WTC11 (cell line): ENCODE measurements at regions not wholly inside any gene's neighbourhood (a gene's known extent, or its start where the extent isn't known, plus 50 kb on each side); places are given as distances from the start of the nearest gene placed in this dataset.

Source experiments
- ATAC-seq: fragments of 200-7000 bp; cut with Tn5 transposase; 2 replicates; pipeline ENCODE4 v1.10.0; 2021; ENCODE audit warnings: mild to moderate bottlenecking, moderate library complexity
- CTCF ChIA-PET: fragments of 300-600 bp; sonication (Branson Sonifier 250); formaldehyde crosslinking; loops from one replicate; lab custom pipeline; 2021; ENCODE audit warnings: antibody characterized with exemption; lab: Charles Lee
- POLR2A ChIA-PET: fragments of 350-600 bp; sonication (Branson Sonifier 250); formaldehyde crosslinking; loops from one replicate; lab custom pipeline; 2021; ENCODE audit warnings: antibody characterized with exemption; lab: Charles Lee
- DNase-seq: peaks from one replicate; pipeline ENCODE4 v3.0.0; 2021; ENCODE audit warnings: low spot score
- H3K27ac Mint-ChIP-seq: 2 replicates; pipeline ENCODE4 v1.8.0; 2021; ENCODE audit warnings: mixed read lengths
- H3K27me3 Mint-ChIP-seq: 2 replicates; pipeline ENCODE4 v1.8.0; 2021; ENCODE audit warnings: low read depth, mild to moderate bottlenecking, moderate library complexity, mixed read lengths
- H3K36me3 Mint-ChIP-seq: 2 replicates; pipeline ENCODE4 v1.8.0; 2021; ENCODE audit warnings: mixed read lengths
- H3K4me1 Mint-ChIP-seq: 2 replicates; pipeline ENCODE4 v1.8.0; 2022; ENCODE audit warnings: mixed read lengths
- H3K4me3 Mint-ChIP-seq: 2 replicates; pipeline ENCODE4 v1.8.0; 2021; ENCODE audit warnings: mild to moderate bottlenecking, moderate library complexity, mixed read lengths
- H3K9me3 Mint-ChIP-seq: 2 replicates; pipeline ENCODE4 v1.8.0; 2021; ENCODE audit warnings: mixed read lengths
- ATF2 ChIP-seq: sonication (generic); formaldehyde crosslinking; IDR thresholded peaks from 2 replicates; pipeline ENCODE4 v1.8.1; 2022; ENCODE audit warnings: low read depth, missing genetic modification reagents, borderline replicate concordance
- E2F4 ChIP-seq: sonication (generic); formaldehyde crosslinking; IDR thresholded peaks from 2 replicates; pipeline ENCODE4 v1.8.1; 2022; ENCODE audit warnings: low read depth, mild to moderate bottlenecking, moderate library complexity, missing genetic modification reagents, borderline replicate concordance
- FOXP1 ChIP-seq: sonication (generic); formaldehyde crosslinking; IDR thresholded peaks from 2 replicates; pipeline ENCODE4 v1.8.0; 2022; ENCODE audit warnings: missing genetic modification reagents, mild to moderate bottlenecking, moderate library complexity, borderline replicate concordance
- JUN ChIP-seq: sonication (generic); formaldehyde crosslinking; IDR thresholded peaks from 2 replicates; pipeline ENCODE4 v1.8.0; 2023; ENCODE audit warnings: mild to moderate bottlenecking, missing genetic modification reagents
- NR1H2 ChIP-seq: sonication (generic); formaldehyde crosslinking; IDR thresholded peaks from 2 replicates; pipeline ENCODE4 v1.9.0; 2021; ENCODE audit warnings: mild to moderate bottlenecking, moderate library complexity, missing genetic modification reagents
- NR2C2 ChIP-seq: sonication (generic); formaldehyde crosslinking; IDR thresholded peaks from 2 replicates; pipeline ENCODE4 v1.8.0; 2022; ENCODE audit warnings: mild to moderate bottlenecking, missing genetic modification reagents
- NR3C1 ChIP-seq: sonication (generic); formaldehyde crosslinking; conservative IDR thresholded peaks from 2 replicates; pipeline ENCODE4 v1.8.1; 2023; ENCODE audit warnings: low read depth, mild to moderate bottlenecking, missing genetic modification reagents
- OVOL2 ChIP-seq: fragments of 250-450 bp; sonication (Bioruptor Pico); IDR thresholded peaks from 2 replicates; pipeline ENCODE4 v1.9.0; 2021; ENCODE audit warnings: mild to moderate bottlenecking, borderline replicate concordance
- SMAD3 ChIP-seq: sonication (generic); formaldehyde crosslinking; IDR thresholded peaks from 2 replicates; pipeline ENCODE4 v1.8.0; 2022; ENCODE audit warnings: missing genetic modification reagents, mild to moderate bottlenecking, borderline replicate concordance
- TCF7 ChIP-seq: sonication (generic); formaldehyde crosslinking; IDR thresholded peaks from 2 replicates; pipeline ENCODE4 v1.8.0; 2022; ENCODE audit warnings: mild to moderate bottlenecking, low read depth, missing genetic modification reagents, moderate library complexity
- USF2 ChIP-seq: sonication (generic); formaldehyde crosslinking; IDR thresholded peaks from 2 replicates; pipeline ENCODE4 v1.8.1; 2023; ENCODE audit warnings: mild to moderate bottlenecking, missing genetic modification reagents, moderate library complexity
- ZNF138 ChIP-seq: sonication (generic); formaldehyde crosslinking; conservative IDR thresholded peaks from 2 replicates; pipeline ENCODE4 v1.8.1; 2022; ENCODE audit warnings: mild to moderate bottlenecking, moderate library complexity, missing genetic modification reagents
- ZNF396 ChIP-seq: fragments of 250-450 bp; sonication (Bioruptor Pico); IDR thresholded peaks from 2 replicates; pipeline ENCODE4 v1.8.0; 2021; ENCODE audit warnings: mild to moderate bottlenecking, moderate library complexity, borderline replicate concordance
- TF ChIP-seq, protein P1 (sequence below): sonication (generic); formaldehyde crosslinking; IDR thresholded peaks from 2 replicates; pipeline ENCODE4 v1.8.0; 2022; ENCODE audit warnings: mild to moderate bottlenecking, missing genetic modification reagents
- TF ChIP-seq, protein P2 (sequence below): fragments of 250-450 bp; sonication (Bioruptor Pico); conservative IDR thresholded peaks from 2 replicates; pipeline ENCODE4 v1.9.0; 2021; ENCODE audit warnings: mild to moderate bottlenecking
- TF ChIP-seq, protein P3 (sequence below): sonication (generic); formaldehyde crosslinking; IDR thresholded peaks from 2 replicates; pipeline ENCODE4 v1.8.0; 2023; ENCODE audit warnings: missing genetic modification reagents, mild to moderate bottlenecking, borderline replicate concordance

DNA sequence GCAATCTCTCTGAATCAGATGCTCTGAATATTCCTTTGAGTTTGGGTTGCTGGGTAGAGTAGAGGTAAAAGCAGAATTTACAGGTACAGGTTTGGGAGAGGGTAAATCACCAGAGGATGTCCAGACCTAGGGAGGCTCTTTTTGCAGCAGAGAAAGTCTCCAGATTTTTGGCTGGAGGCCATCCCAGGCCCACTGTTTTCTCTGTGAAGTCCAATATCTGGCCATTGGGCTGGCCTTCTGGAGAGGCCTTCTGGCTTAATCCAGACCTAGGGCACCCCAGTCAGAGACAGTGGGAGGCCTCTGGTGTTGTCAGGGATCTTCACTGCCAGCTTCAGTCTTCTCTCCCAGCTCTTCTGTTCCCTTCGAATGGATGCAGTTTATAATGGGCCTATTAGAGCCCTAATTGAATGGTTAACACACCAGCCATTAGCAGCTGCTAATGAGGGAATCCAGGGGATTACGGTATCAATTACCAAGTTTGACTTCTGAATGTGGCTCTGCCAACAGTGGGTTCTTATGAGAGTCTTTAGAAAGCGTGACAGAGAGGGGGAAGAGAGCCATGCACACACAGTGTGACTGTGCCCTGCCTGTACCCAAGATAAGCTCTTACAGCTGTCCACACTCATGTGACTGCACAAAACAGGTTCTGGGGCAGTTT is 183.1 kb downstream of the EMP1 start:
- H3K36me3 Mint-ChIP-seq, result peaks cover 16% of the 10 kb centered on the region
- H3K9me3 Mint-ChIP-seq, result peaks cover 15% of the 10 kb centered on the region
- peaks cover 15% of the 10 kb centered on the region for H3K4me1 Mint-ChIP-seq
- ChIA-PET CTCF (interaction anchor here (0.8 kb wide), 1 partner anchor 17 kb away, joined by 3 read pairs; no protein-coding TSS in a partner anchor), POLR2A (no interaction called here)
- no peak overlapping the region for H3K4me3 Mint-ChIP-seq
- H3K27me3 Mint-ChIP-seq, result no peaks in the 10 kb centered on the region; the same call in 1 of the 2 replicates
- ATAC-seq (no peak), DNase-seq (no peak)
- H3K27ac Mint-ChIP-seq, result no peak overlapping the region
- TF ChIP-seq ATF2 (CRISPR knock-in tag) (no peak), ZNF138 (CRISPR knock-in tag) (no peak), NR2C2 (CRISPR knock-in tag) (no peak), JUN (no peak), NR3C1 (CRISPR knock-in tag) (no peak), OVOL2 (CRISPR knock-in tag) (no peak), SMAD3 (no peak), FOXP1 (no peak), ZNF396 (CRISPR knock-in tag) (no peak)
- TF ChIP-seq, protein P1, sequence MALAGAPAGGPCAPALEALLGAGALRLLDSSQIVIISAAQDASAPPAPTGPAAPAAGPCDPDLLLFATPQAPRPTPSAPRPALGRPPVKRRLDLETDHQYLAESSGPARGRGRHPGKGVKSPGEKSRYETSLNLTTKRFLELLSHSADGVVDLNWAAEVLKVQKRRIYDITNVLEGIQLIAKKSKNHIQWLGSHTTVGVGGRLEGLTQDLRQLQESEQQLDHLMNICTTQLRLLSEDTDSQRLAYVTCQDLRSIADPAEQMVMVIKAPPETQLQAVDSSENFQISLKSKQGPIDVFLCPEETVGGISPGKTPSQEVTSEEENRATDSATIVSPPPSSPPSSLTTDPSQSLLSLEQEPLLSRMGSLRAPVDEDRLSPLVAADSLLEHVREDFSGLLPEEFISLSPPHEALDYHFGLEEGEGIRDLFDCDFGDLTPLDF (CRISPR knock-in tag), result no peak
- TF ChIP-seq, protein P2, sequence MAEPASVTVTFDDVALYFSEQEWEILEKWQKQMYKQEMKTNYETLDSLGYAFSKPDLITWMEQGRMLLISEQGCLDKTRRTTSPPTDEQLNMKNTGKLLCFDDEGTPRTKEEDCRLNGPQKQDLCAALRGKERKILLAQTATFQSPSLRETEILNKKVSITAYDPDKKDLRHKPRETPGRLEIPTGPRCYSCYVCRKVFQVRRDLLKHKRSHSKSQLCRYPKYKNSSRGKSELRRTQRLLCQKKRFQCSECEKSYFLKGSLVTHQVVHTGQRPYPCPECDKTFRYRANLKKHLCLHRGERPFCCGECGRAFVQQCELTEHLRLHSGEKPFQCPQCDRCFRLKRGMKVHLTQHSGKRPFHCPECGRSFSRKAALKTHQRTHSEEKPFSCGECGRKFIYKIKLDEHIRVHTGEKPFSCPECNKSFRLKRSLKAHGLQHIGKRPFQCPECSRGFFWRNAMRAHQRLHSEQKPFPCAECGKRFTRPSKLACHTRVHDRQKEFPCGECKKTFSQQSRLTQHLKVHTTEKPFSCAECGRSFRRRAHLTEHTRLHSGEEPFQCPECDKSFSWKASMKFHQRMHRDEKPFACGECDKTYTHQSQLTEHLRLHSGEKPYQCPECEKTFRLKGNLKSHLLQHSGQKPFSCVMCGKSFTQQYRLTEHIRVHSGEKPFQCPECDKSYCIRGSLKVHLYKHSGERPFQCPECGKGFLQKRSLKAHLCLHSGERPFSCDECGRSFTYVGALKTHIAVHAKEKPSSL (CRISPR knock-in tag), result no peak
- TF ChIP-seq, protein P3, sequence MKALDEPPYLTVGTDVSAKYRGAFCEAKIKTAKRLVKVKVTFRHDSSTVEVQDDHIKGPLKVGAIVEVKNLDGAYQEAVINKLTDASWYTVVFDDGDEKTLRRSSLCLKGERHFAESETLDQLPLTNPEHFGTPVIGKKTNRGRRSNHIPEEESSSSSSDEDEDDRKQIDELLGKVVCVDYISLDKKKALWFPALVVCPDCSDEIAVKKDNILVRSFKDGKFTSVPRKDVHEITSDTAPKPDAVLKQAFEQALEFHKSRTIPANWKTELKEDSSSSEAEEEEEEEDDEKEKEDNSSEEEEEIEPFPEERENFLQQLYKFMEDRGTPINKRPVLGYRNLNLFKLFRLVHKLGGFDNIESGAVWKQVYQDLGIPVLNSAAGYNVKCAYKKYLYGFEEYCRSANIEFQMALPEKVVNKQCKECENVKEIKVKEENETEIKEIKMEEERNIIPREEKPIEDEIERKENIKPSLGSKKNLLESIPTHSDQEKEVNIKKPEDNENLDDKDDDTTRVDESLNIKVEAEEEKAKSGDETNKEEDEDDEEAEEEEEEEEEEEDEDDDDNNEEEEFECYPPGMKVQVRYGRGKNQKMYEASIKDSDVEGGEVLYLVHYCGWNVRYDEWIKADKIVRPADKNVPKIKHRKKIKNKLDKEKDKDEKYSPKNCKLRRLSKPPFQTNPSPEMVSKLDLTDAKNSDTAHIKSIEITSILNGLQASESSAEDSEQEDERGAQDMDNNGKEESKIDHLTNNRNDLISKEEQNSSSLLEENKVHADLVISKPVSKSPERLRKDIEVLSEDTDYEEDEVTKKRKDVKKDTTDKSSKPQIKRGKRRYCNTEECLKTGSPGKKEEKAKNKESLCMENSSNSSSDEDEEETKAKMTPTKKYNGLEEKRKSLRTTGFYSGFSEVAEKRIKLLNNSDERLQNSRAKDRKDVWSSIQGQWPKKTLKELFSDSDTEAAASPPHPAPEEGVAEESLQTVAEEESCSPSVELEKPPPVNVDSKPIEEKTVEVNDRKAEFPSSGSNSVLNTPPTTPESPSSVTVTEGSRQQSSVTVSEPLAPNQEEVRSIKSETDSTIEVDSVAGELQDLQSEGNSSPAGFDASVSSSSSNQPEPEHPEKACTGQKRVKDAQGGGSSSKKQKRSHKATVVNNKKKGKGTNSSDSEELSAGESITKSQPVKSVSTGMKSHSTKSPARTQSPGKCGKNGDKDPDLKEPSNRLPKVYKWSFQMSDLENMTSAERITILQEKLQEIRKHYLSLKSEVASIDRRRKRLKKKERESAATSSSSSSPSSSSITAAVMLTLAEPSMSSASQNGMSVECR (CRISPR knock-in tag), result no peak

DNA sequence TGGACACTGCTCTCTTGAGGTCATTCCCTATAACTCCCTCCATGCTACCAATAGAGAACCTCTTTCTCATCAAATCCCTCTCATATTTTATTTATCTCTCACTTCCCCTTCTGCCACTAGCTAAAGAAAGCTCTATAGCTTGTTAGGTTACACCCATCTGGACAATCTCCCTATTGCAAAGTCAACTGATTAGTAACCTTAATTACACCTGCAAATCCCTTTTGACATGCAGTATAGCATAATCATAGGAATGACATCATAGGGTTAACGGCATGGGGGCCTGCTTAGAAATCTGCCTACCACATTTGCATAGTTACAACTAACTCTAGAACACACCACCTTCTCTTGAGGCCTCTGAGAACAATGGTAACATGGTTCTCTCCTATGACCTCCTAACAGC is 181.2 kb downstream of the EMP1 start:
- Mint-ChIP-seq H3K9me3 (peaks cover 15% of the 10 kb centered on the region), H3K27ac (no peak overlapping the region), H3K4me3 (no peak overlapping the region), H3K27me3 (no peaks in the 10 kb centered on the region; the same call in none of the 2 replicates), H3K36me3 (peaks cover 16% of the 10 kb centered on the region), H3K4me1 (peaks cover 14% of the 10 kb centered on the region)
- POLR2A ChIA-PET, result no interaction called here
- CTCF ChIA-PET, result interaction anchor here (1.0 kb wide), 1 partner anchor 15 kb away, joined by 3 read pairs; no protein-coding TSS in a partner anchor
- no peak for DNase-seq
- ATAC-seq, result no peak
- TF ChIP-seq NR1H2 (CRISPR knock-in tag), result no peak
- no peak for TF ChIP-seq E2F4
- TF ChIP-seq USF2 (CRISPR knock-in tag), result no peak
- no peak for TF ChIP-seq TCF7
